Islet precursor cell (in vitro differentiated cells): ENCODE measurements at regions not wholly inside any gene's neighbourhood (a gene's known extent, or its start where the extent isn't known, plus 50 kb on each side); places are given as distances from the start of the nearest gene placed in this dataset.
"Not testable (repeated sequence)": the region's sequence is repeated elsewhere in the genome, so short reads cannot be mapped to it uniquely, and the experiment has no call there.

Experiments
- DNase-seq: peaks from one replicate; pipeline ENCODE4 v3.0.0-alpha.2; 2018

- DNase-seq: no peak
Observed at GRCh38 chr3:96491023-96491422, 323.4 kb upstream of the EPHA6 start.

GRCh38 chr3:96491868-96492267 lies 322.5 kb upstream of the EPHA6 start:
- DNase-seq: no peak

- no peak for DNase-seq
Observed at GRCh38 chr3:96510334-96510733, 304.1 kb upstream of the EPHA6 start.

GRCh38 chr3:96537165-96537564 lies 277.2 kb upstream of the EPHA6 start:
- DNase-seq: no peak

GRCh38 chr3:96538186-96538585 lies 276.2 kb upstream of the EPHA6 start:
- peak; percentile 46 for DNase-seq

GRCh38 chr3:96548073-96548472 lies 266.3 kb upstream of the EPHA6 start:
- no peak for DNase-seq

GRCh38 chr3:96576935-96577334 lies 237.5 kb upstream of the EPHA6 start:
- DNase-seq: no peak

- no peak for DNase-seq
Observed at GRCh38 chr3:96584066-96584465, 230.3 kb upstream of the EPHA6 start.

- DNase-seq: not testable (repeated sequence)
Observed at GRCh38 chr3:96606865-96607264, 207.5 kb upstream of the EPHA6 start.

GRCh38 chr3:96619475-96619874 lies 194.9 kb upstream of the EPHA6 start:
- DNase-seq: no peak

GRCh38 chr3:96622878-96623277 lies 191.5 kb upstream of the EPHA6 start:
- no peak for DNase-seq

GRCh38 chr3:96631050-96631449 lies 183.3 kb upstream of the EPHA6 start:
- no peak for DNase-seq

- DNase-seq: no peak
Observed at GRCh38 chr3:96646596-96646995, 167.8 kb upstream of the EPHA6 start.

- DNase-seq: no peak
Observed at GRCh38 chr3:96657710-96658109, 156.7 kb upstream of the EPHA6 start.

GRCh38 chr3:96671861-96672595 lies 142.4 kb upstream of the EPHA6 start:
- DNase-seq: not testable (repeated sequence)

GRCh38 chr3:96677156-96677555 lies 137.2 kb upstream of the EPHA6 start:
- no peak for DNase-seq

- no peak for DNase-seq
Observed at GRCh38 chr3:96678325-96678724, 136.1 kb upstream of the EPHA6 start.

- peak; percentile 58 for DNase-seq
Observed at GRCh38 chr3:96700322-96701315, 113.8 kb upstream of the EPHA6 start.

- no peak for DNase-seq
Observed at GRCh38 chr3:96705895-96706294, 108.5 kb upstream of the EPHA6 start.

- DNase-seq: no peak
Observed at GRCh38 chr3:96706509-96706908, 107.9 kb upstream of the EPHA6 start.

GRCh38 chr3:96711816-96712215 lies 102.6 kb upstream of the EPHA6 start:
- no peak for DNase-seq

GRCh38 chr3:96712792-96713191 lies 101.6 kb upstream of the EPHA6 start:
- no peak for DNase-seq

GRCh38 chr3:96719921-96720320 lies 94.5 kb upstream of the EPHA6 start:
- no peak for DNase-seq

GRCh38 chr3:96731031-96731430 lies 83.4 kb upstream of the EPHA6 start:
- DNase-seq: no peak
